IPS-18a (cell line): ENCODE measurements at regions not wholly inside any gene's neighbourhood (a gene's known extent, or its start where the extent isn't known, plus 50 kb on each side); places are given as distances from the start of the nearest gene placed in this dataset.

ENCODE experiments used
- H3K27ac ChIP-seq: one replicate; pipeline ENCODE4 v1.5.1; 2013; ENCODE audit warnings: low read length
- H3K27me3 ChIP-seq: one replicate; pipeline ENCODE4 v1.6.1; 2013; ENCODE audit warnings: mild to moderate bottlenecking, low read length; ENCODE audit not compliant: control insufficient read depth, insufficient read depth
- H3K36me3 ChIP-seq: one replicate; pipeline ENCODE4 v1.6.1; 2013; ENCODE audit warnings: low read depth, low read length; ENCODE audit not compliant: control insufficient read depth
- H3K4me1 ChIP-seq: one replicate; pipeline ENCODE4 v1.6.1; 2013; ENCODE audit warnings: low read depth, low read length; ENCODE audit not compliant: control insufficient read depth
- H3K4me3 ChIP-seq: one replicate; pipeline ENCODE4 v1.5.1; 2013; ENCODE audit warnings: low read length
- H3K9ac ChIP-seq: one replicate; pipeline ENCODE4 v1.6.1; 2013; ENCODE audit warnings: mild to moderate bottlenecking, low read length, moderate library complexity
- H3K9me3 ChIP-seq: one replicate; pipeline ENCODE4 v1.6.1; 2013; ENCODE audit warnings: low read depth, low read length; ENCODE audit not compliant: control insufficient read depth

DNA sequence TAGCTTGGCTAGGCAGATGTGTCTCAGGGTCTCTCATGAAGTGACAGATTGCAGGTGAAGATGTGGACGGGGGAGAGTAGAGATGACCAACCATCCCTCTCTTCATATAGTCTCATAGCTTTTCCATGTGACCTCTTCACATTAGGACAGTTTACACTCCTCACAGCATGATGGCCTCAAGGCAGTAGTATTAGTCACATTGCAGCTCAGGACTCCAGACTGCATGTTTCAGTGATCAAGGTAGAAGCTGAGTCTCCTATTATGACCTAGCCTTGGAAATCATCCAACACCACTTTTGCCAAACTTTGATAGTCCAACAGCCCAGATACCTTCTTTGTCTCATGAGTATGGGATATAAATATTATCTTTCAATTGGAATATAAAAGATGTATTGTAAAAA lies 147.7 kb downstream of the GASK1B start:
- Histone ChIP-seq H3K27ac (no peak overlapping the region), H3K9me3 (no peaks in the 10 kb centered on the region), H3K9ac (no peak overlapping the region), H3K4me3 (no peak overlapping the region), H3K27me3 (no peaks in the 10 kb centered on the region), H3K4me1 (peaks cover 3% of the 10 kb centered on the region), H3K36me3 (no peaks in the 10 kb centered on the region)

DNA sequence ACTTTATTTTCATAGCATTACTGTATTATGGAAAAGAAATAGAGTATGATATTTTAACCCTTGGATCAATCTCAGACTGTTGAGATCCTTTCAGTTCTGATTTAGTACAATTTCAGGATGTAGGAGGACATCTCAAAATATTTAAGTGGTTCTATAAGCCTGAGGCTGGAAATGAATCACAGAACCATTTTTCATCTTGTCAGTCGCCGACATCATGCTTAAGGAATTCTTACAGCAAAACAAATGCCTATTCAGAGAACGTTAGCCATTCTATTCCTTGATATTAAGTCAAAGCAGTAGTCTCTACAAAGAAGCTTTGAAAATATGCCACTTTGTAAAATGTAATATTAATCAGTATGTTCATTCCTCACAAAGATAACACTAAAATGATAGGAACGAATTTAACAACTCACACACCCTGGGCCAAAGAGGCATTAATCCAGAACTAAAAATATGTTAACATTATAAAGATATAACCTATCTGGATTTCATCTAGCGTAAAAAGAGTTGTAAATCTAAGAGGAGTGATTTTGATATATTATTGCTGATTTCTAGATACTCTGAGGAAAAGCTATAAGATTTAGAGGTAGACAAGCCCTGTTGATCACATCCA lies 152.0 kb downstream of the GASK1B start:
- Histone ChIP-seq H3K9ac (no peak overlapping the region), H3K4me1 (peaks cover 5% of the 10 kb centered on the region), H3K9me3 (no peaks in the 10 kb centered on the region), H3K27me3 (no peaks in the 10 kb centered on the region), H3K4me3 (no peak overlapping the region), H3K27ac (no peak overlapping the region), H3K36me3 (no peaks in the 10 kb centered on the region)

DNA sequence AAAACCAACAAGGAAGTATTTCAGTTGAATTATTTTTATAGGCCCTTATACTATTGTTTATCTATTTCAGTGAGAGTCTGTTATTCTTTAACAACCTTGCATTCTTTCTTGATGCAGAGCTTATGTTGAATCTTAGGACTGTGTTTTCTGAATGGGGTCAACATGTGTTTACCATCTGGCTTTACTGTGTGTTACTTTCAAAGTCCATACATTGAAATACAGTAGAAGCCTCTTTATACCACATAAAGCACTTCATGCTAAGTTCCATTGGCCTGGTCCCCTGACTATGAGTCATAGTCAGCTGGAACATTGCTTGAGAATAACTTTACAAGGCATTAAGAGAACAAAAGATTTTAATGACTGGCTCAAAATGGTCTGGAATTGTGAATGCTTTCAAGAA lies 152.6 kb downstream of the GASK1B start:
- no peak overlapping the region for H3K9ac ChIP-seq
- H3K27ac ChIP-seq = peak overlapping the region; percentile 43

DNA sequence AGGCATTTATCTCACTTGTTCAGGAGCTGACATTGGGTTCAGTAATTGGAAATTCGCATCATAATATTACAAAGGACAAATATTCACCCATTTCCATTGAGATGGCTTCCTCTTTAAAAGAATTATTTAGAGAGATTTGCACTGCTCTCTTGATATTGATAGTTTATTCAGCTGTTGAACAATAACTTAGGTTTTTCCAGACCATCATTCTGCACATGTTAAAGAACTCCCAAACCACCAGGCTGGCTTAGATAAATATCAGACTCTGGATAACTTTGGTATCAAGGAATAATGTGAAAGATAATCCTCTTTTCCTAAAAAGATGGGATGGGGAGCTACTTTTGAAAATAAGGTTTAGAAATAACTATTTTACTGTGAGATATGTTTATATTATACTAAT lies 154.0 kb downstream of the GASK1B start:
- Histone ChIP-seq H3K9ac (no peak overlapping the region), H3K36me3 (no peaks in the 10 kb centered on the region), H3K4me3 (no peak overlapping the region), H3K9me3 (no peaks in the 10 kb centered on the region), H3K27ac (no peak overlapping the region), H3K4me1 (peaks cover 5% of the 10 kb centered on the region), H3K27me3 (no peaks in the 10 kb centered on the region)

More for the DNA sequence above, 152.6 kb downstream of the GASK1B start:
- no peaks in the 10 kb centered on the region for H3K27me3 ChIP-seq
- no peak overlapping the region for H3K4me3 ChIP-seq
- no peaks in the 10 kb centered on the region for H3K9me3 ChIP-seq
- H3K4me1 ChIP-seq = peaks cover 5% of the 10 kb centered on the region
- no peaks in the 10 kb centered on the region for H3K36me3 ChIP-seq

DNA sequence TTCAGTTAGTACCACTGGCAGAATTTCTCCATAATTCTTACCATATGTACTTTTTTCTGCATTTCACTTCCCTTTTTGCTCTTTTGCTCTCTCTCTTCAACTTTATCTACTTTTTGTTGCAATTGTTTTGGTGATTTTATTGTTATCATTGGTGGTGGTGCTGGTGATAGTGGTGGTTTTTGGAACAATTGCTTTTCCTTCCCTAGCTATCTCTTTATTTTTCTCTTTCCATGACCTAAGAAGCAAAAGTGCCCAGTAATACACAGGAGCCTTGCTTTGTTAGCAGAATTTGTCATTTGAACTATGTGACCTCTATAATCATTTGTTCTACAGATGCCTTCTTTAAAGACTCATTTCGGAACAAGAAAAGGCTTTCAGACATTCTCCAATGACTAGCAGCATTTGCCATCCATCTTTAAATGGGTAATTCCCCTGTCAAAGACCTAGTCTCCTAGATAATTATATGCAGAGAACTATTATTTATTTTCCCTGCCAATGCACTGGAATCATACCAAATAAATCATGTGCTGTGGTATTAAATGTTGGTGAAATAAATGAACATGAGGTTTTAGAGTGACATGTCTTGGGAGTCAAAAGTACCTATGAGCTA lies 154.5 kb downstream of the GASK1B start:
- Histone ChIP-seq H3K4me3 (no peak overlapping the region), H3K9me3 (no peaks in the 10 kb centered on the region), H3K4me1 (peaks cover 5% of the 10 kb centered on the region), H3K27ac (no peak overlapping the region), H3K9ac (no peak overlapping the region), H3K36me3 (no peaks in the 10 kb centered on the region), H3K27me3 (no peaks in the 10 kb centered on the region)

DNA sequence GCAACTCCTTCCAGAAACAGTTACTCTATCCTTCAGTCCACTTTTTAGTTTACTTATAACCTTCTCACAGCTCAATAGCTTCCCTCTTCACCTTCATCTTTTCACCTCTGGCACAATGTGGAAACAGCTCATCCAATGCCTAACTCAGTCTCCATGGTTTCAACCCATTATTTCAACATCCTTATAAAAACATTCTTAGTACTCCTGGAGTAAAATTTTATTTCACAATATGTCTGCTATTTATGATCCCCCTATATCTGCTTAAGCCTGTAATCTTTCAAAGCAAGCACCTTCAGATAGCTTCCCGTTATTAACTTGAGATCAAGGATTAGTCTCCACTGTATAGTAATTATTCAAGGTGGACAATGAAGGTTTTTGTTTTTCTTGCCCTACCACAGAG lies 156.3 kb downstream of the GASK1B start:
- Histone ChIP-seq H3K36me3 (no peaks in the 10 kb centered on the region), H3K4me1 (peaks cover 5% of the 10 kb centered on the region), H3K27me3 (no peaks in the 10 kb centered on the region), H3K9ac (no peak overlapping the region), H3K9me3 (no peaks in the 10 kb centered on the region), H3K27ac (no peak overlapping the region), H3K4me3 (no peak overlapping the region)

DNA sequence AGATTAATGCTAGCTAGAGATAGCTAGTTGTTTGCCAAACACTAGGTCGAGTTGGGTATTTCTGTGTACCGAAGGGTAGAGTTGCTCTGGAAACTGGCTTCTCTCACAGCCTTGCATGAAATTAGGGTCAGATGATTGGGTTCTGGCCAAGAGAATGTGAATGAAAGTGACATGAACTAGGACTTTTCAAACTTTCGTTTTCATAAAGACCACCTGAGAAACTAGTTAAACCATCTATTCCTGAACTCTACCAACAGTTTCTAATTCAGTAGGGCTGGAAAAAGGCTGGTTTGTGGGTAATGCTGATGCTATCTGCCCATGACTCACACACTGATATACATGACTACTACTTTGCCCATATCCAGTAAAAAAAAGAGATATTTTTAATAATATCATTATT lies 157.6 kb downstream of the GASK1B start:
- Histone ChIP-seq H3K36me3 (no peaks in the 10 kb centered on the region), H3K9ac (no peak overlapping the region), H3K27me3 (no peaks in the 10 kb centered on the region), H3K4me3 (no peak overlapping the region), H3K27ac (no peak overlapping the region), H3K4me1 (peaks cover 3% of the 10 kb centered on the region), H3K9me3 (no peaks in the 10 kb centered on the region)

DNA sequence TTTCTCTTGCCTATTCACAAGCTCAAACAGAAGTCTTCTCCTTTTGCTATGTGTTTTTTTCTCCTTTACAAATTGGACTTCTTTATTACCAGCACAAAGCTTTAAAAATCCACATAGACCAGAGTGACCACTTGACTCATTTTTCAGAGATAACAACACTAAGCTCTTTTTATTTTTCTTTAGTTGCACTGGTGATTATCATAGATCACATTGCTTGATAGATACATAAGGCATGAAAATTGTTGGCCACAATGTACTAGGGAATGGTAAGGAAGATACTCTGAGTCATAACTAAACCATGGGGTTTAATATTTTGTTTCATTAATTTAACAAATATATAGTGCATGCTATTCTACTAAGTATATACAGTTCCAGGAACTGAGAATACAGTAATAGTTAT lies 159.0 kb downstream of the GASK1B start:
- Histone ChIP-seq H3K9me3 (no peaks in the 10 kb centered on the region), H3K9ac (no peak overlapping the region), H3K36me3 (no peaks in the 10 kb centered on the region), H3K27me3 (no peaks in the 10 kb centered on the region), H3K27ac (no peak overlapping the region), H3K4me3 (no peak overlapping the region), H3K4me1 (no peaks in the 10 kb centered on the region)

DNA sequence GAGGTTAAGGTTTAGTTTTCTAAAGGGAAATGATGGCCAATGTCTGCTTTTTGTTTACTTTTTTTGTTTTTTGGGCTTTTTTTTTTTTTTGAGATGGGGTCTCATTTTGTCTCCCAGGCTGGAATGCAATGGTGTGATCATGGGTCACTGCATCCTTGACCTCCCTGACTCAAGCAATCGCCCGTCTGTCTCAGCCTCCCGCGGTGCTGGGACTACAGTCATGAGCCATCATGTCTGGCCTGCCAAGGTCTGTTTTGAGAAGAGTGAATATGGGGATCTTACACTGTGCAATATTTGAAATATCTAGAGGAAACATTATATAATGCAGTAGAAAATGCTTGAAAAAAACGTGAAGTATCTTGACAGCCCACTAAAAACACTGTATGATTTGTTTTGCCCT lies 162.5 kb downstream of the GASK1B start:
- Histone ChIP-seq H3K27me3 (no peaks in the 10 kb centered on the region), H3K4me1 (no peaks in the 10 kb centered on the region), H3K9me3 (no peaks in the 10 kb centered on the region), H3K27ac (no peak overlapping the region), H3K4me3 (no peak overlapping the region), H3K36me3 (no peaks in the 10 kb centered on the region), H3K9ac (no peak overlapping the region)

DNA sequence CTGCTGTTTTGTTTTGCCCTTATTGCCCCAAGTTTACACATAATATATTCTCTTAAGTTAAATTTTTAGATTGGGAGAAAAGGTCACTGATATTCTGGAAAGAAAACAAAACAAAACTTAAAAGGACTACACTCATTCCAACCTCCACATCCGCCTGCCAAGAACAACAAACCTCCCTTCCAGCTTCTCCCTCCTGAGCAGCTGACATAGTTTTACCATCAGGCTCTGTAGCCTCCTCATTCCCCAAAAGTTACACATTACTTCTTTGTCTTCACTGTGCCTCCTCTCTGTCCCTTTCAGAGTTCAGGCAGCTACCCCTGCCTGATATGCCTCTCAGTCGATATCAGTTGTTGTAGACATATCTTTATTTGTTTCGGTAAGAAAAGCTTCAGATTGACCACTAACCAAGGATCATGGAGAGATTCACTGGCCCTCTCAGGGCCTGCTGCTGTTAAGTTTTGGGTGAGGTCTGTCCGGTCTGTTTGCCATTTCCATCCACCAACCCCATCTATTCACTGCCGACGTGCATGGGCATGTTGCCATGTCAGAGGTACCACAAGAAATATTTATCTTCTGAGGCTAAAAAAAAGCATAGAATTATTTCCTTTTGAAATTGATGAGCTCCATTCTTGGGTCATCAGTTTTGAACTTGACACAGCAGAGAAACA lies 164.1 kb downstream of the GASK1B start:
- H3K27me3 ChIP-seq = no peaks in the 10 kb centered on the region
- no peak overlapping the region for H3K4me3 ChIP-seq
- H3K9me3 ChIP-seq = no peaks in the 10 kb centered on the region
- no peaks in the 10 kb centered on the region for H3K4me1 ChIP-seq
- no peaks in the 10 kb centered on the region for H3K36me3 ChIP-seq
- H3K9ac ChIP-seq = no peak overlapping the region
- no peak overlapping the region for H3K27ac ChIP-seq

DNA sequence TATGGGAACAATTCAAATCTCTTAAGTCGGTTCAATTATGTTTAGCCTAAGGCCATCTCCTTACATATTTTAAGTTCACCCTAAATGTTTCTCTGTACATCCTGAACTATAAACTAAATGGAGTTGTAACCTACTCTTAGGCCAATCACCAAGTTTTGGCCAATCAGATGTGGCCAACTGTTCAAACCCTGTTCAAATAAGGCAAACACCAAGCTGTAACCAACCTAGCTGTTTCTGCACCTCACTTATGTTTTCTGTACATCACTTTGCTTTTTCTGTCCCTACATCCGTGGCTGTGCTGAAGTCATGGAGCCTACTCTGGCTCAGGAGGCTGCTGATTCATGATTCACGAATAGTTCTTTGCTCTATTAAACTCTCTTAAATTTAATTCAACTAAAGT lies 165.3 kb downstream of the GASK1B start:
- no peaks in the 10 kb centered on the region for H3K36me3 ChIP-seq
- H3K4me3 ChIP-seq = no peak overlapping the region
- H3K9me3 ChIP-seq = no peaks in the 10 kb centered on the region
- H3K27ac ChIP-seq = no peak overlapping the region
- no peaks in the 10 kb centered on the region for H3K4me1 ChIP-seq
- H3K27me3 ChIP-seq = no peaks in the 10 kb centered on the region
- H3K9ac ChIP-seq = no peak overlapping the region

DNA sequence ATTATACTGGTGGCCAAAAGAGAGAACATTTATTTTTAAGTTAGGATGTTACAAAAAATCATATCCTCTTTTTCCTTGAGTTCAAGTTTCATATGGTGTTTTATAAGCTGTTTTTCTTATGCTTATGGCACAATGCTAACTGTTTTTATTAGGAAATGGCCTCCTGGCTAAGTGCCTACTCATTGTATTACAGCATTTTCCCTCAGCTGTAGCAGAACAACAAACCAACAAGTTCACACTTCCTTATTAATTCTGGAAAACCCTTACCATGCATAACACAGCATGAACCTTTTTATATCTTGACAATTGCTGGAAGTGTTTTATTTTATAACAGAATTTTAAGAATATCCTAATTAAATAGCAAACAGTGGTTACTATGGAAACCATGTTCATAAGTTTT lies 165.8 kb downstream of the GASK1B start:
- Histone ChIP-seq H3K4me1 (no peaks in the 10 kb centered on the region), H3K27me3 (no peaks in the 10 kb centered on the region), H3K36me3 (no peaks in the 10 kb centered on the region), H3K27ac (no peak overlapping the region), H3K4me3 (no peak overlapping the region), H3K9me3 (no peaks in the 10 kb centered on the region), H3K9ac (no peak overlapping the region)
